ENCODE measurements at regions not wholly inside any gene's neighbourhood (a gene's known extent, or its start where the extent isn't known, plus 50 kb on each side); places are given as distances from the start of the nearest gene placed in this dataset.

- no peak for TF ChIP-seq CTCF (IDR thresholded peaks at IDR 0.05)
- no peak for TF ChIP-seq EZH2 (IDR thresholded peaks at IDR 0.05; ENCODE audit: borderline replicate concordance, insufficient read depth, low read depth, low read length, poor library complexity, severe bottlenecking)
These were observed 106.3 kb downstream of the TRIM43 start for GRCh38 chr2:95698146-95698545.
